Immature natural killer cell (primary cell): ENCODE measurements at regions not wholly inside any gene's neighbourhood (a gene's known extent, or its start where the extent isn't known, plus 50 kb on each side); places are given as distances from the start of the nearest gene placed in this dataset.

Experiments used
- DNase-seq, 3 donors: peaks; one replicate each; pipeline ENCODE4 v3.0.0; 2022; ENCODE audit warnings: mixed read lengths in 1 of 3
- H3K27ac Mint-ChIP-seq, 6 donors: one replicate each; pipeline ENCODE4 v1.8.0; 2020; ENCODE audit warnings: mixed read lengths in 6 of 6, mild to moderate bottlenecking in 5 of 6, inconsistent platforms in 4 of 6, moderate library complexity in 3 of 6
- H3K27me3 Mint-ChIP-seq, 3 donors: one replicate each; pipeline ENCODE4 v1.8.0; 2020 to 2021; ENCODE audit warnings: low read depth in 3 of 3, mild to moderate bottlenecking in 3 of 3, mixed read lengths in 3 of 3, moderate library complexity in 3 of 3, inconsistent platforms in 1 of 3
- H3K36me3 Mint-ChIP-seq, 3 donors: one replicate each; pipeline ENCODE4 v1.8.0; 2020; ENCODE audit warnings: mixed read lengths in 3 of 3, inconsistent platforms in 2 of 3, mild to moderate bottlenecking in 2 of 3
- H3K4me1 Mint-ChIP-seq, 2 donors: one replicate each; pipeline ENCODE4 v1.8.0; 2020; ENCODE audit warnings: inconsistent platforms in 2 of 2, mild to moderate bottlenecking in 2 of 2, mixed read lengths in 2 of 2, moderate library complexity in 1 of 2
- H3K4me3 Mint-ChIP-seq, 5 donors: one replicate each; pipeline ENCODE4 v1.8.0; 2020; ENCODE audit warnings: mild to moderate bottlenecking in 5 of 5, mixed read lengths in 5 of 5, inconsistent platforms in 3 of 5, moderate library complexity in 3 of 5
- H3K9me3 Mint-ChIP-seq, 6 donors: one replicate each; pipeline ENCODE4 v1.8.0; 2020; ENCODE audit warnings: mild to moderate bottlenecking in 6 of 6, mixed read lengths in 6 of 6, inconsistent platforms in 4 of 6, moderate library complexity in 3 of 6

DNA sequence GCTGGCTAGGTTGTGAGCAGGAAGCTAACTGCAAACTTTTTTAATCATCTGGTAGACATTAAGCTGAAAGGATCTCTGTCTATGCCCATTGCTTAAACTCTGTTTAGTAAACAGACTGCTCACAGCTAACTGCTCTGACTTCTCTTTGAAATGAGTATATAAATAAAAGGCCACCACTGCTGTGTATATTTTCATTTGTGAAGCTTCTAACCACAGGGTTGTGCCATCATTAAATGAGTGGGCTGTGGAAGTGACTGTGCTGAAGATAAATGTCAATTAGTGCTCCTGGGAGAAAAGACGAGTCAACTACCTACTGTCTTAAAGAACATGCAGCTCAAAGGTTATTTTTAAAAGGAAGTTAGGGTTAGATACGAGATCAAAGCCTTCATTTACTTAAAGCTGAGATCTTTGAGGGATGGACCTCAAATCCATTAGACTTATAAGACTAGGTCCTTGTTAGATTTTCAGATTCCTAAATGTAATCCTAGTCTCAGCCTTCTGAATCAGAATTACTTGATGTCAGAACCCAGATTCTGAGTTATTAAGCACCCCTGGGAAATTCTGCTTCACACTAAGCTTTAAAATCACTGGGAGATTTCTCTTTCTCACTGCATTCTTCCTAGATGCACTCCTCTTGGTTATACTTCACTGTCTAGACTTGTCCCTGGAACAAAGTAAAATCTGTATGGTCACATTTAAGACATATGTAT lies 213.1 kb upstream of the FLRT2 start:
- no peak overlapping the region for H3K27ac Mint-ChIP-seq
- peaks cover 0 to 4% (median 0%) of the 10 kb centered on the region in 6 donors for H3K9me3 Mint-ChIP-seq
- H3K4me3 Mint-ChIP-seq = no peak overlapping the region
- no peaks in the 10 kb centered on the region for H3K27me3 Mint-ChIP-seq
- DNase-seq = no peak
- no peaks in the 10 kb centered on the region for H3K36me3 Mint-ChIP-seq
- H3K4me1 Mint-ChIP-seq = peaks cover 8 to 21% of the 10 kb centered on the region in 2 donors

DNA sequence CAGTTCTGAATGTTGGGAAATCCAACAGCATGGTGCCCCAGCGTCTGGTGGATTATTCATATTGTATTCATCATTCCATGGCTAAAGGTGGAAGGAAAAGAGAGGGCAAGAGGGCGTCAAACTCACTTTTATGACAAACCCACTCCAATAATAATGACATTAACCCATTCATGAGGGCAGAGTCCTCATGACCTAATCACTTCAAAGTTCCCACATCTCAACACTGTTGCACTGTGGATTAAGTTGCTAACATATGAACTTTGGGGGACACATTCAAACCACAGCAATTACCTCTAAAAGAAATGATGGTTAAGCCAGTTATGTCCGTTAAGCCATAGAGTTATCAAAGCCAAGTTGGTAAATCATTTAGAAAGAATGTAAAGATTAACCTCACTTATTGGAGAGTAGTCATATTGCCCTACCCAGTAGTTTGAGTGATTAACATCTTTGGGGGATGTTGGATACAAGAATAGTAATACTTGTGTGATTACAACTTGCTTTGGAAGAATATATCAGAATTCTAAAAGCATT lies 212.4 kb upstream of the FLRT2 start:
- no peak for DNase-seq
- Mint-ChIP-seq H3K27me3 (no peaks in the 10 kb centered on the region), H3K9me3 (peaks cover 0 to 4% (median 0%) of the 10 kb centered on the region in 6 donors), H3K36me3 (no peaks in the 10 kb centered on the region), H3K4me3 (no peak overlapping the region), H3K27ac (no peak overlapping the region), H3K4me1 (peaks cover 8 to 19% of the 10 kb centered on the region in 2 donors)

DNA sequence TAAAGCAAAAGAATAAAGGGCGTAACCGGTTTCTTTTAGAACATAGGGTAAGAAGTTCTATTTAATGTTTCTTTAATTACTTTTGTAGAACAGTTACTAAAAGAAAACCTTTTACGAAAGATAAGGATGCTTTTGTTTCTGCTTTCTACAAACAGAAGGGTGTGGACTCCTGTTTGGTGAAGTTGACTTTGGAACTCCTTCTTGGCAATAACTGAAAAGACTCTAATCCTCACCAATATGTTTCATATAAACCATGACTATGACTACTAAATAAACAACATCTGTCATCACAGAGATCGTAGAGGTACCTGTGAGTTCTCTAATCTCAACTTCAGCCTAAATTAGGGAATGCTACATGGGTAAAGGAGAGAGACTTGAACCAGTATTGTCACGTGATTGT lies 210.8 kb upstream of the FLRT2 start:
- H3K27ac Mint-ChIP-seq = no peak overlapping the region
- H3K4me3 Mint-ChIP-seq = no peak overlapping the region
- peaks cover 0 to 4% (median 0%) of the 10 kb centered on the region in 6 donors for H3K9me3 Mint-ChIP-seq
- no peaks in the 10 kb centered on the region for H3K36me3 Mint-ChIP-seq
- peaks cover 8 to 19% of the 10 kb centered on the region in 2 donors for H3K4me1 Mint-ChIP-seq
- no peak for DNase-seq
- H3K27me3 Mint-ChIP-seq = no peaks in the 10 kb centered on the region

DNA sequence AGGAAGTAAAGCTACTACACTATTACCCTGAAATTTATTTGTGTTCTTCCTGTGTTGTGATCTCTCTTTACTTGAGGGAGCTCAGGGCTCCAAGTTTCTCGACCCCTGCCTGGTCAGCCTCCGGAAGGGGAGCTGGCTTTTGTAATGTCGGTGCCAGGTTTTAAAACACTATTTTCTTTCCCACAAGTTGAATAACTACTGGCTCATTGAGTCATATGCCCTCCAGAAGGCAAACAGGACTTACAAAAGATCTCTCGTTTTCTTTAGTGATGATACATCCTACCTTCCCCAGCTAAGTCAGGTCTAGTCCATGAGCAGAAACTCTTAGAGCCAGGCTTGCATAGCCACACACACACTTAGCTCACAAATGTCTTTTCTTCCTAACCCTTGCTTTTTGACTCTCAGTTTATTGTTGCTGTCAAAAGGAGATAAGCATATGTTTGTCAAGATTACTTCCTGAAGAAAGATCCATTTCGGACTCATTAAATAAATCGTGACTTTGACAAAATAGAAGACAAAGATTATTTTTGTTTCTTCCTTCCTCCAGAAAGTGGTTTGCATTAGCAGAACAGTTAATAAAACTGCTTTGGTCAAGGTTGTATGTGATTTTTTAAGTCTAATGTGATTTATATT lies 209.8 kb upstream of the FLRT2 start:
- H3K27ac Mint-ChIP-seq = no peak overlapping the region
- no peaks in the 10 kb centered on the region for H3K36me3 Mint-ChIP-seq
- no peak for DNase-seq
- no peak overlapping the region for H3K4me3 Mint-ChIP-seq
- peaks cover 8 to 19% of the 10 kb centered on the region in 2 donors for H3K4me1 Mint-ChIP-seq
- peaks cover 0 to 4% (median 0%) of the 10 kb centered on the region in 6 donors for H3K9me3 Mint-ChIP-seq
- no peaks in the 10 kb centered on the region for H3K27me3 Mint-ChIP-seq

DNA sequence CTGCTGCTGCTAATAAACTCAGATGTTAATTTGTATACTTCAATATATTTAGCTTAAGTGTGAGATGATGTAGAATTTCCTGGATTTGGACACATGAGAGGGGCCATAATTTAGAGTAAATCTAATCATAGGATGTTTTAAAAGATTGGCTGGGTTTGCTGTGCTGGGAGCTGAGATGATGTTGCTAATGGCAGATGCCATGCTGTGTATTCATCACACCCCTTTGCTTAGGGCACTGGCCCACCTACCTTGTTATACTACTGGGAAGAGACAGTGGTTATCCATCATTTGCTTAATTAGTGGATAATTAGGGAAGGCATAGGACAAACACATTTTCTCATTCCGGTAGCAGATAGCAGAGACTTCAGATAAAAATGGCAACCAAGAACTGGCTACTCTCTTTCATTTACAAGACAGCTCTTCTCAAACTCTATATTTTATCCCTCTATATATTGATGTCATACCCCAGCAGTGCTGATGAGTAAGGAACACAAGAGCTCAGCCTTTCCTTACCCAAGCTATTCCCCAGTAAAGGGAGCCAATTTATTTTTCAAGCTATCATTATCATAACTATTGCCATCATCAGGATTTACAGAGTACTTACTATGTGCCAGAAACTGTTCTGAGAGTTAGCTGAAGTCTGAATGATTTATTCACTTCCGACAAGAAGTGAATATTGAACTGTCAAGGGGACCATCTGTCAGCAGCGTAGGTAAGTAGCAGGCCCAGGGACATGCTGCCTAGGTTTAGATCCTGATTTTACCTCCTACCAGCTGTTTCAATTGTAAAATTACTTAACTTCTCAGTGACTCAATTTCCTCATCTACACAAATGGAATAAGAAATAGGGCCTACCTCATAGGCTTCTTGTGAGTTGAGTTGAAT lies 204.6 kb upstream of the FLRT2 start:
- no peak for DNase-seq
- Mint-ChIP-seq H3K4me1 (peaks cover 0 to 2% of the 10 kb centered on the region in 2 donors), H3K9me3 (peaks cover 0 to 2% (median 0%) of the 10 kb centered on the region in 6 donors), H3K4me3 (no peak overlapping the region), H3K36me3 (no peaks in the 10 kb centered on the region), H3K27ac (no peak overlapping the region), H3K27me3 (peaks cover 0 to 3% (median 2%) of the 10 kb centered on the region in 3 donors)

DNA sequence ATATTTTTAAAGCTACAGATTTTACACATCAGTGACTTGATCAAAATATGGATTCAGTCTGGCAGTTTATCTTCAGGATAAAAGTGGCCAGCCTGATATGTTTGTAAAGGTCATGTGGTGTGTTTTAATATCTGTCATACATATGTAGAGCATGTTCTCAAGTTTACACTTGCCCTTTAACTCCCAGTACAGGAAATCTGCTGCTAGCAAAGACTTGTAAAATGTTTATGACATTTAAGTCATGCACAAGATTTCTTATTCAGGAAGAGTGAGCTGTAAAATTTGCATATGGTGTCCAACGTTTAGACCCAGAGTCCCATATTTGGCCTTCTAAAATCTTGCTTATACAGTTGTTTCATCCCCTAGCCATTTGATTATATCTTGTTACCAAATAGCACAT lies 197.5 kb upstream of the FLRT2 start:
- peaks cover 0 to 2% (median 0%) of the 10 kb centered on the region in 6 donors for H3K9me3 Mint-ChIP-seq
- DNase-seq = no peak
- no peaks in the 10 kb centered on the region for H3K4me1 Mint-ChIP-seq
- H3K4me3 Mint-ChIP-seq = no peak overlapping the region
- no peaks in the 10 kb centered on the region for H3K27me3 Mint-ChIP-seq
- no peaks in the 10 kb centered on the region for H3K36me3 Mint-ChIP-seq
- no peak overlapping the region for H3K27ac Mint-ChIP-seq

DNA sequence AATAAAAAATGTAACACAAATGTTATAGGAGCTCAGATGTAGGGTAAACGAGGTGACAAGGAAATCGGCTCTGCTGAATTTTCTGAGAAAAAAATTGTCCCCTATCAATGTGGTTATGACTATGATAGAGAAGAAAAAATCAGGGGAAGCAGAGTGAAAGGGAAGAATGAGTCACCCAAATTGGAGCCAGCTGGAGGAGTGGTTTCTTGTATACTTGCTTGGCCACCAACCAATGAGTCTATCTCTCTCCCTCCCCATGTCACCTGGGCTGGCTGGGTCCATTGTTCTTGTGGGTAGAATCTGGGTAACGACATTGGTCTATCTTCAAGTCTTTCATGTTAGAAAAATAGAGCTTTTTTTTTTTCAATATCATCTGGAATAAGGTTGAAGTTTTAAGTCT lies 196.6 kb upstream of the FLRT2 start:
- Mint-ChIP-seq H3K4me1 (no peaks in the 10 kb centered on the region), H3K9me3 (peaks cover 0 to 2% (median 0%) of the 10 kb centered on the region in 6 donors), H3K4me3 (no peak overlapping the region), H3K27me3 (no peaks in the 10 kb centered on the region), H3K27ac (peak overlapping the region in 1 of 6 donors; percentile 12), H3K36me3 (no peaks in the 10 kb centered on the region)
- DNase-seq = no peak

DNA sequence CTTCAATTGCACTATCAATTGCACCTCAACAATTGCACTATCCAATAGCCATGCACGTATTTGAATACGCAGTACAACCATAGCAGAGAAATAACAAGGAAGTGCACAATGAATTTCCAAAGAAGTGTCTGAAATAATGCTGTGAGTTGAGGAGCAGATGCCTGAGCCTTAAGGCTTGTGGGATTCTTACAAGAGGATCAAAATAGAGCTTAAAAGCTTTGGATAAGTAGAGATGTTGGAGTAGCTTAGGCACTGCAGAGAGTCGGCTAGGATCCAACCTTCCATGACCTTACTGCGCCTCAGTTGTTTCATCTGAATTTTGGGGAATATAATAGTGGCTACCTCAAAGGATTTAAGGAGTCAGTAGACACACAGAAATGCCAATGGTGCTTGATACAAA lies 196.1 kb upstream of the FLRT2 start:
- Mint-ChIP-seq H3K36me3 (no peaks in the 10 kb centered on the region), H3K27ac (no peak overlapping the region), H3K9me3 (peaks cover 0 to 2% (median 0%) of the 10 kb centered on the region in 6 donors), H3K4me3 (no peak overlapping the region), H3K4me1 (no peaks in the 10 kb centered on the region), H3K27me3 (no peaks in the 10 kb centered on the region)
- no peak for DNase-seq

DNA sequence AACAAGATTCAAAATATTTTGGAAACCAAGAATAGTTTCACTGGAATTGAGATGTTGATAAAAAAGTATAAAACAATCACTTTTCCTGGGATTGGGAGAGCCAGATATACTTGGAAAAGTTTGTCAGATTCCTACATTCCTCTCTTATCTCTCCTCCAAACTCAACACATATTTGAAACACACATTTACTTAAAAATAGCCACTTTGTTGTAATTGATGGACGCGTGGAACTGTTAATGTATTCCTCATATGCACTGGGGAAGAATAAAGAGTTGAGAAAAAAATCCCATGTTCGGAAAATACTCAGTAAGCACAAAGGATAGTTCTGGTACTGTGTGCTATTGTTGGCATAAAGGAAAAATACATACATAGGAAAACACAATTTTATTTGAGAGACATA lies 195.6 kb upstream of the FLRT2 start:
- no peak for DNase-seq
- Mint-ChIP-seq H3K9me3 (peaks cover 0 to 2% (median 0%) of the 10 kb centered on the region in 6 donors), H3K27me3 (no peaks in the 10 kb centered on the region), H3K4me1 (no peaks in the 10 kb centered on the region), H3K4me3 (no peak overlapping the region), H3K27ac (no peak overlapping the region), H3K36me3 (no peaks in the 10 kb centered on the region)

DNA sequence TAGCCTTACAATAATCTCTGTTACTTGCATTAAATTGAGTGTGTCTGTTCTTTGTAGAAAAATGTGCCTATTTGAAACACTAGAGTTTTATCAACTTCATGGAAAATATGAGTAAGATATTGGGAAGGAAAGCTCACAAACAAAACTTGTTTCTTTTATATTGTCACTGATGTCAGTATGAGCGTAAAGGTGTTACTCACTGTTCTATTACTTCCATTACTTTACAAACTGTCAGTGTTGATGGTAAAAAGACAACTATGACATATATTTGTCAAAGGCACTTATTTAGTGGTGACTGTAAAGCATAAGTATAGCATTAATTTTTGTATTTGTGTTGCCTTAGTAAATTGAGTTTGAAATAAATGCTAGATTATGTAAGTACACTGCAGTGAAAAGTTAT lies 193.7 kb upstream of the FLRT2 start:
- Mint-ChIP-seq H3K27me3 (no peaks in the 10 kb centered on the region), H3K4me1 (no peaks in the 10 kb centered on the region), H3K36me3 (no peaks in the 10 kb centered on the region), H3K4me3 (no peak overlapping the region), H3K9me3 (peaks cover 0 to 2% (median 0%) of the 10 kb centered on the region in 6 donors), H3K27ac (no peak overlapping the region)
- DNase-seq = no peak

DNA sequence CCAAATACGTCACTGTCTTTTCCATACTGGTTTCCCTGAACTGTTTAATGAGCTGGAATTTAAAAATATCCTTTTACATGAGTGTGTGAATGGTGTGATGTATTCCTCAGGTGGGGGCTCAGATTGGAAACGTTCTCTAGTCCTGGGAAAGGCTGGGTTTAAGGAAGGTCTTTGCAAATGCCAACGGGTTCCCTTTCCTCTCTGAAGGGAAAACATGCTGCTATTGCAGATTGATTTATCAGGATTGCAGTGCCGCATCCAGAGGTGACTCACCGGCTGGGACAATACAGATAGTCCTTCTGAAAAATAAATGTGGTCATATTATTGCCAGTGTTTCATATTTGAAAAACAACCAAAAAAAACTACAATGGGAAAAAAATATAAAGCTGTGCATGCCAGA lies 193.1 kb upstream of the FLRT2 start:
- peaks cover 0 to 2% (median 0%) of the 10 kb centered on the region in 6 donors for H3K9me3 Mint-ChIP-seq
- H3K36me3 Mint-ChIP-seq = no peaks in the 10 kb centered on the region
- H3K27me3 Mint-ChIP-seq = no peaks in the 10 kb centered on the region
- H3K4me1 Mint-ChIP-seq = no peaks in the 10 kb centered on the region
- no peak overlapping the region for H3K4me3 Mint-ChIP-seq
- no peak for DNase-seq
- H3K27ac Mint-ChIP-seq = no peak overlapping the region

DNA sequence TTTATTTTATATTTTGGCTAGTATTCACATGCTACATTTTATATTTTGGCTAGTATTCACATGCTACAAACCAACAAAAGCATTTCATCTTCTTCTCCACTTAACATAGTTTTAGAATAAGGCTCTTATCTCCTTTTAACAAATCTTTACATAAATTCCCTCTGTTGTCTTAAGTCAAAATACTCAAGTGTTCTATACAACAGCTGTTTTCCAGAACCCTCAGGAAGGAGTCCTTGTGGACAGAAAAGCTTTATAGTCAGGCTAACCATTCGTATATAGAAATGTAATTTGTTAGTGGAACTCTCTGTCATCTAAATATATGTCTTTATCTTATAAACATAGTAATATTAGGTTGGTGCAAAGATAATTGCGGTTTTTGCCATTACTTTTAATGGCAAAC lies 191.0 kb upstream of the FLRT2 start:
- Mint-ChIP-seq H3K4me1 (no peaks in the 10 kb centered on the region), H3K9me3 (peaks cover 0 to 2% (median 0%) of the 10 kb centered on the region in 6 donors), H3K36me3 (no peaks in the 10 kb centered on the region), H3K27me3 (no peaks in the 10 kb centered on the region), H3K27ac (no peak overlapping the region), H3K4me3 (no peak overlapping the region)
- DNase-seq = no peak

DNA sequence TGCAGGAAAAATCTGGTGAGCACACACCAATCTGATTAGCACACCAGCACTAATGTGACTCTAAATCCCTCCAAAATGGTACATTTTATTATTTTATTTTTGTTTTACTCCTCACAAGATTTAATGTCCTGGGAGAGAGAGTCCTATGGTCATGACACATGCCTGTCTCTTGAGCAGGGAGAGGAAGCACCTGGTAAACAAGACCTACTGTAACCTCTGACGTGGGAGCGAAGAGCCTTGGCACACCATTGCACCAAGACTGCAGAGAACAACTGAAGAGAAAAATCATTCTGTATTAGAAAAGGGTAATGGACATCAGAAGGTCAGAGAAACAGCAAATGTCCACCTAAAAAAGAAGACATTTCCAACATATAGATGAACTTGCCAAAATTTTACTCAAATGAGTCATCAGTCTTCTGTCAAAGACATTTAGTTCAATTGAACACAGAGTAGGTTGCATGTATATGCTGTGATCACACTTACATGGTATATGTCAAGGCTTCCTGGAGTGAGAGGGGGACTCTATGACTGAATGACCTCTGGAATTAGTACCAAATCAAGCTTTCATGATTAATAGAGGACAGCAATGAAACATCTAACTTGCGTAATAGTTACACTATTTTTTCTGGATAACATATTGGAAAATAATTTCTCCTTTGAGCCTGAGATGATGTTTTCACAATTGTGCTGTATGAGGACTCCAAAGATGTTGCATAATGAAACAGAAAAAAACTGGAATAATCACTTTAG lies 186.9 kb upstream of the FLRT2 start:
- H3K4me3 Mint-ChIP-seq = no peak overlapping the region
- H3K27ac Mint-ChIP-seq = no peak overlapping the region

More for the DNA sequence above, 186.9 kb upstream of the FLRT2 start:
- no peaks in the 10 kb centered on the region for H3K4me1 Mint-ChIP-seq
- H3K27me3 Mint-ChIP-seq = peaks cover 0 to 3% (median 0%) of the 10 kb centered on the region in 3 donors
- no peak for DNase-seq
- peaks cover 0 to 5% (median under 1%) of the 10 kb centered on the region in 6 donors for H3K9me3 Mint-ChIP-seq
- no peaks in the 10 kb centered on the region for H3K36me3 Mint-ChIP-seq
